ENCODE measurements at regions not wholly inside any gene's neighbourhood (a gene's known extent, or its start where the extent isn't known, plus 50 kb on each side); places are given as distances from the start of the nearest gene placed in this dataset.

- intact Hi-C loops (cut with micrococcal nuclease) (no loop called here), dilution Hi-C loops (cut with MboI; ENCODE audit: extremely low pct_ligation_motif_present, low sequenced_read_pairs) (no loop called here)
- Histone ChIP-seq H3K4me2 (ENCODE audit: insufficient read depth, low read length) (no peak overlapping the region), H3K79me2 (ENCODE audit: control insufficient read depth, insufficient read depth, low read length) (no peaks in the 10 kb centered on the region), H3K4me3 (replicated peaks in 1 of 3; ENCODE audit: insufficient read depth in 1 of 3, low read depth in 1 of 3, low read length in 3 of 3) (no peak overlapping the region), H4K20me1 (replicated peaks; ENCODE audit: control insufficient read depth, extremely low read depth, insufficient read depth, low read length) (no peaks in the 10 kb centered on the region), H3K9me3 (replicated peaks; ENCODE audit: control insufficient read depth, insufficient read depth, low read length) (no peaks in the 10 kb centered on the region), H3K27ac (ENCODE audit: insufficient read depth, low read depth, low read length) (no peak overlapping the region), H3K4me1 (ENCODE audit: control insufficient read depth, extremely low read depth, insufficient read depth, low read length) (no peaks in the 10 kb centered on the region), H3K36me3 (ENCODE audit: control insufficient read depth in 2 of 2, extremely low read depth in 1 of 2, insufficient read depth in 2 of 2, low read length in 2 of 2) (no peaks in the 10 kb centered on the region), H3K27me3 (ENCODE audit: control insufficient read depth in 2 of 2, insufficient read depth in 2 of 2, low read length in 2 of 2) (no peaks in the 10 kb centered on the region), H3K9ac (replicated peaks; ENCODE audit: extremely low read depth, insufficient read depth, low read length) (no peak overlapping the region), H3K9me1 (replicated peaks; ENCODE audit: control insufficient read depth, extremely low read depth, insufficient read depth, low read length) (no peaks in the 10 kb centered on the region), H2AFZ (ENCODE audit: low read depth, low read length) (no peak overlapping the region)
- BruUV-seq (replicated peaks): no TSS peak
- DNase-seq (ENCODE audit: low read depth, low spot score) (no peak), FAIRE-seq (no peak)
- POLR2A ChIA-PET: no interaction called here
- CTCF ChIA-PET: no interaction called here
- TF ChIP-seq MAX (IDR thresholded peaks at IDR 0.05; ENCODE audit: insufficient read depth, insufficient read length) (no peak), JUN (IDR thresholded peaks at IDR 0.05; ENCODE audit: borderline replicate concordance, insufficient read depth, insufficient read length, low read depth) (no peak), MYC (IDR thresholded peaks at IDR 0.05; ENCODE audit: low read depth, low read length) (no peak), GATA2 (IDR thresholded peaks at IDR 0.05; ENCODE audit: insufficient read depth, insufficient read length, low read depth, low read length) (no peak), EZH2 (IDR thresholded peaks at IDR 0.05; ENCODE audit: borderline replicate concordance, low read depth, low read length, severe bottlenecking) (no peak), POLR2AphosphoS5 (IDR thresholded peaks at IDR 0.05; ENCODE audit: insufficient read depth, low read depth, low read length) (no peak), POLR2A (IDR thresholded peaks at IDR 0.05; ENCODE audit: low read depth, low read length) (no peak), FOS (IDR thresholded peaks at IDR 0.05; ENCODE audit: borderline replicate concordance, insufficient read depth, low read length) (no peak), CTCF (IDR thresholded peaks at IDR 0.05; ENCODE audit: extremely low read depth in 1 of 2, insufficient read depth in 1 of 2, low read depth in 1 of 2, low read length in 2 of 2) (no peak)
Measured at GRCh38 chr1:166305371-166305770, 138.6 kb upstream of the FAM78B start.

Data from endothelial cell of umbilical vein (primary cell).